ENCODE measurements at regions not wholly inside any gene's neighbourhood (a gene's known extent, or its start where the extent isn't known, plus 50 kb on each side); places are given as distances from the start of the nearest gene placed in this dataset.

- no peak for TF ChIP-seq CTCF (IDR thresholded peaks at IDR 0.05; ENCODE audit: low read depth, low read length, missing control alignments)
- peak; percentile 5 for DNase-seq (ENCODE audit: extremely low read depth, low read depth)
- no peak overlapping the region for H3K4me3 ChIP-seq (replicated peaks; ENCODE audit: low read depth, low read length)
Observed at GRCh38 chr14:66038618-66039017, 447.6 kb upstream of the CCDC196 start.

- H3K4me3 ChIP-seq (replicated peaks; ENCODE audit: low read depth, low read length) = no peak overlapping the region
- DNase-seq (ENCODE audit: extremely low read depth, low read depth) = no peak
- TF ChIP-seq CTCF (IDR thresholded peaks at IDR 0.05; ENCODE audit: low read depth, low read length, missing control alignments) = no peak
Observed at GRCh38 chr14:66039495-66039894, 446.7 kb upstream of the CCDC196 start.

GRCh38 chr14:66041582-66041981, 444.6 kb upstream of the CCDC196 start:
- no peak overlapping the region for H3K4me3 ChIP-seq (replicated peaks; ENCODE audit: low read depth, low read length)
- no peak for TF ChIP-seq CTCF (IDR thresholded peaks at IDR 0.05; ENCODE audit: low read depth, low read length, missing control alignments)
- no peak for DNase-seq (ENCODE audit: extremely low read depth, low read depth)

GRCh38 chr14:66043921-66044320, 442.2 kb upstream of the CCDC196 start:
- no peak for TF ChIP-seq CTCF (IDR thresholded peaks at IDR 0.05; ENCODE audit: low read depth, low read length, missing control alignments)
- no peak overlapping the region for H3K4me3 ChIP-seq (replicated peaks; ENCODE audit: low read depth, low read length)
- no peak for DNase-seq (ENCODE audit: extremely low read depth, low read depth)

- H3K4me3 ChIP-seq (replicated peaks; ENCODE audit: low read depth, low read length) = no peak overlapping the region
- DNase-seq (ENCODE audit: extremely low read depth, low read depth) = no peak
- TF ChIP-seq CTCF (IDR thresholded peaks at IDR 0.05; ENCODE audit: low read depth, low read length, missing control alignments) = no peak
Observed at GRCh38 chr14:66045572-66046021, 440.6 kb upstream of the CCDC196 start.

GRCh38 chr14:66046035-66046434, 440.1 kb upstream of the CCDC196 start:
- DNase-seq (ENCODE audit: extremely low read depth, low read depth) = no peak

More at GRCh38 chr14:66046035-66046434, 440.1 kb upstream of the CCDC196 start:
- no peak for TF ChIP-seq CTCF (IDR thresholded peaks at IDR 0.05; ENCODE audit: low read depth, low read length, missing control alignments)
- H3K4me3 ChIP-seq (replicated peaks; ENCODE audit: low read depth, low read length) = no peak overlapping the region

Measured in HFF-Myc (cell line).